IMR-90 (cell line): ENCODE measurements at regions not wholly inside any gene's neighbourhood (a gene's known extent, or its start where the extent isn't known, plus 50 kb on each side); places are given as distances from the start of the nearest gene placed in this dataset.
"Not testable (repeated sequence)": the region's sequence is repeated elsewhere in the genome, so short reads cannot be mapped to it uniquely, and the experiment has no call there.

Experiments
- CHD1 ChIP-seq: IDR thresholded peaks from 2 replicates; pipeline ENCODE4 v1.6.1; 2012; ENCODE audit warnings: low read depth, low read length, improper control_type of control experiment
- CTCF ChIP-seq: conservative IDR thresholded peaks from 2 replicates; pipeline ENCODE4 v1.5.1; 2012; ENCODE audit warnings: mild to moderate bottlenecking, low read depth, low read length, improper control_type of control experiment
- MXI1 ChIP-seq: IDR thresholded peaks from 2 replicates; pipeline ENCODE4 v1.6.1; 2012; ENCODE audit warnings: low read depth, mild to moderate bottlenecking, low read length, moderate library complexity, borderline replicate concordance

GRCh38 chr5:179449950-179450349, 100.4 kb upstream of the RUFY1 start:
- TF ChIP-seq CTCF, CHD1, MXI1: not testable (repeated sequence)
